HG03460 (cell line): ENCODE measurements at regions not wholly inside any gene's neighbourhood (a gene's known extent, or its start where the extent isn't known, plus 50 kb on each side); places are given as distances from the start of the nearest gene placed in this dataset.

Experiments
- ATAC-seq: cut with Tn5 transposase; IDR thresholded peaks from one replicate; pipeline ENCODE4 v1.9.1; 2021; ENCODE audit not compliant: unreplicated experiment

GRCh38 chr6:106773996-106774629 lies 144.7 kb downstream of the QRSL1 start:
- no peak for ATAC-seq

- no peak for ATAC-seq
Observed at GRCh38 chr6:106773522-106773921, 144.1 kb downstream of the QRSL1 start.

GRCh38 chr6:106772270-106773142 lies 143.1 kb downstream of the QRSL1 start:
- ATAC-seq, result no peak

DNA sequence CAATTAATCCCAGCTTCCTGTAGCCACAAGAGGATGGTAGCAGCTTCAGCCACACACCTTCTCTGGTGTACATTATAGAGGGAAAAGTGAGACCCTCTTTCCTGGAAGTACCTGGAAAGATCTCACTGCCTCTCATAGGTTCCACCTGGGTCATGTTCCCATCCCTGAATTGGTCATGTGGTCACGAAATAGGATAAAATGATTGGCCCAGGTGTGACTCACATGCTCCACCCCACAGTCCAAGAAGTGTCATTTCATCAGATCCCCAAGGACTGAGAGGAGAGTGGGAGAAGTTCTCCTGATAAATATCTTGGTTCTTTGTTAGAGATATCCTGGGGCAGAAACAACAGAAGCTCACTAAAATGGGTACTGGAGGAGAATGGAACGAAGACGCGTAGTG lies 142.4 kb downstream of the QRSL1 start:
- ATAC-seq, result no peak

DNA sequence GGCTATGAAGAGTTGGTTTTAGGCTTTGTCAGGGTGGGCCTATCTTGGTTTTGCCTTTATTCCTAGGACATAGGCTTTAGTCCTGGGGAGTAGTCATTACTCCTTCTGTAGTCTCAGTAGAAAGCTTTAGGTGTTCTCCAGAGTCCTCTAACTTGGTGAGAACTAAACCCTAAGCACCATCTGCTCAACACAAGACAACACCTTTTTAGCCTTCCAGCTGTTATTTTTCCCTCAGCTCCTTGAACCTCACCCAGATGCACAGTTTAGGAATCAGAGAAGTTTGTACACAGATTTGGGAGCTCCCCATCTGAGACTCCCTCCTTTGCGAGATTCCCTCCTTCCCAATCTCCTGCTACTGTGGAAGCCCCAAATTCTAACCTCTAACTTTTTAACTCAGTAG lies 141.3 kb downstream of the QRSL1 start:
- no peak for ATAC-seq

DNA sequence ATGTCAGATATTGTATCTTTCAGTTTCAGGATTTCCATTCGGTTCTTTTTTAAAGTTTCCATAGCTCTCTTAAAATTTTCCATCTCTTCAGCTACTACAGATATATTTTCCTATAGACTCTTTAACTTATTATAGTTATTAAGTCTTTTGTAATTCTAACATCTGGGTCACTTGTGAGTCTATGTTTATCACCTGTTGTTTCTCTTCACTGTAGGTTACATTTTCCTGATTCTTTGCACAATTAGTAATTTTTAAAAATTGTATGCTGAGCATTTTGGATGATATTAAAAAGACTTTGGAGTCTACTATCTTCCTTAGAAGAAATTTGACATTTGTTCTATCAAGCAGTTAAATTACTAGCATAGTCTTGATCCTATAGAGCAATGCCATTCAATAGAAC lies 140.7 kb downstream of the QRSL1 start:
- no peak for ATAC-seq

DNA sequence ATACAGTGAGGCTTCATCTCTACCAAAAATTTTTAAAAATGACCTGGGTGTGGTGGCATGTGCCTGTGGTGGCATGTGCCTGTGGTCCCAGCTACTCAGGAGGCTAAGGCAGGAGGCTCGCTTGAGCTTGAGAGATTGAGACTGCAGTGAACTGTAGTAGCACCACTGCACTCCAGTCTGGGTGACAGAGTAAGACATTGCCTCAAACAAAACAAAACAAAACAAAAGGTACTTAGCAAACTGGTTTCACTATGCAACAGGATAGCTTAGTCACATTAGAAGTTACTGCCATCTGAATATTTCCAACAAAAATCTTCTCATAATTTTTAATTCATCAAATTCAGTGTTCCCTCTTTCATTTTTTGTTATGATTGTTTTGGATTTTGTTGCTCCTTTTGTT lies 137.9 kb downstream of the QRSL1 start:
- ATAC-seq, result no peak

GRCh38 chr6:106766201-106766600 lies 136.8 kb downstream of the QRSL1 start:
- ATAC-seq, result no peak

- no peak for ATAC-seq
Observed at GRCh38 chr6:106765496-106765895, 136.1 kb downstream of the QRSL1 start.

GRCh38 chr6:106764353-106764980 lies 135.1 kb downstream of the QRSL1 start:
- no peak for ATAC-seq

- ATAC-seq, result no peak
Observed at GRCh38 chr6:106763361-106763760, 134.0 kb downstream of the QRSL1 start.

GRCh38 chr6:106761160-106761559 lies 131.8 kb downstream of the QRSL1 start:
- ATAC-seq, result no peak

DNA sequence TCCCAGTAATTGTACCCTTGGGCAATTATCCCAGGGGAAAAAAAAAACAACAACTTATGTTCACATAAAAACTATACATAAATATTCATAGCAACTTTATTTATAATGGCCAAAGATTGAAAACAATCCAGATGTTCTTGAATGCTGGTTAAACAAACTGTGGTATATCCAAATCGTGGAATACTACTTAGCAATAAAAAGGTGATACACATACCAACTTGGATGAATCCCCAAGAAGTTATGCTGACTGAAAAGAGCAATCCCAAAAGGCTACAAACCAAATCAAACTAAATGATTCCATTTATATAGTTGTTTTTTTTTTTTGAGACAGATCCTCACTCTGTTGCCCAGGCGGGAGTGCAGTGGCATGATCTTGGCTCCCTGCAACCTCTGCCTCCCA lies 129.7 kb downstream of the QRSL1 start:
- no peak for ATAC-seq

- no peak for ATAC-seq
Observed at GRCh38 chr6:106757722-106758467, 128.5 kb downstream of the QRSL1 start.

- ATAC-seq, result no peak
Observed at GRCh38 chr6:106757267-106757666, 127.9 kb downstream of the QRSL1 start.

GRCh38 chr6:106754215-106754614 lies 124.8 kb downstream of the QRSL1 start:
- no peak for ATAC-seq

GRCh38 chr6:106752641-106753040 lies 123.3 kb downstream of the QRSL1 start:
- ATAC-seq, result no peak

DNA sequence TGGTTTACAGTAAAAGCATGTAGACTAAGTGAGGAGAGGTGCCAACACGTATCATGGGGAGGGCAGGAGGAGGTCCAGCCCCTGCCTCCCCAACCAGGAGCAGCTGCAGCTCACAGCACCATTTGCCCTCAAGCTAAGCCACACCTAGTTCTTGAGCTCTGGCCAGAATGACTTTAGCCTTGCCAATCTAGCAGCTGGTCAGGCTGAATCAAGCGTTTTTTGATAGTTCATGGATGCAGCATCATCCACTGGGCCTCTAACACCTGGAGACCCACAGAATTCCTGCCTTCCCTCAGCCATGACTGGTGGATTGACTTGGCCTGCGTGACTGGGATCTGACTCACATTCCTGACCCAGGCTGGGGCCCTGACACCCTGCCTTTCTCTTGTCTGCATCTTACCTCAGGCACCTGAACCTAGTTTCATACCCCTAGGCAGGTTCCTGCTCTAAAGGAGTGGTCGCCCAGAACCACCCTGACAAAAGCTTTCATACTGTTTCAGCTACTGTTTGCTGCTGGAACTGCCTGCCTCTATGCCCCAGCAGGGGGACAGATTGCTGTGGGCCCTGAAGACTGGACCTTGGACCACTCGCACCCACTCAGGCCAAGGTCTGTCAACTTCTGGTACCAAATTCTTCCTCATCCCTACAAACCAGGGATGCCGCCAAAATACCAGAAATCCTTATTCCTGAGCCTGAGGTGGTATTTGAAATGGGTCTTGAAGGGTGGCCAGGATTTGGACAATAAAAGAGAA lies 122.3 kb downstream of the QRSL1 start:
- no peak for ATAC-seq

GRCh38 chr6:106750946-106751345 lies 121.6 kb downstream of the QRSL1 start:
- ATAC-seq, result no peak

DNA sequence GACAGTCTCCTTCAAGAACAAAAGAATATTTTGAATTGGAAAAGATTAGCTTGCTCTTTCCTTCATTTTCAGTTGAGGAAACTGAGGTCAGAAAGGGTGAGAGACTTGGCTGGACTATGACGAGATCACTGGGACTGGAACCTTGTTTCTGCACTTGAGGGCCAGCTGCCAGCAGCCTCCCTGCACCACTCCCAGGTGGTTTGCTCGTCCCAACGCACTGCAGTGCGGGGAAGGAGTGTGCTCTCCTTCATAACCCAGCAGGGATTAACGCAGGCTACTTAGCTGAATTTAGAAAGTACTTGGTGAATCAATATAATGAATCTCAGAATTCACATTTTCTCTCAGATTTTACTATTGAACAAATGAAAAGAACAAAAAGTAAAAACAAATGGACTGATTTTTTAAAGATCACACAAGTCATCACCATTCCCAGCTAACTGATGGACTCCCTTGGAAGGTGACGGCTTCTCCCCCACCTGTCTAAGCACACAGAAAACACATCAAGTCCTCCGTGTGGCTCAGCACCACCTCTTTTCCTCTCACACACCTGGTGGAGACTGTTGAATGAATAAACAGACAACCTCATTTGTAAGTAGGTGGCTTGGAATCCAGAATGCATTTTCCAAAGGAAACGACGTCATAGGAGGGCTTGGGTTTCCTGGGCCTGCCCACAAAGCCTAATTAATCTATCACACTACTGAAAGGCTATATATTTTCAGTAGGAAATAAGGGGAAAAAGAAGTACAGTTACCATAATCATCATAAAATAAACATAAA lies 121.0 kb downstream of the QRSL1 start:
- ATAC-seq, result no peak
